Endodermal cell (in vitro differentiated cells): ENCODE measurements at regions not wholly inside any gene's neighbourhood (a gene's known extent, or its start where the extent isn't known, plus 50 kb on each side); places are given as distances from the start of the nearest gene placed in this dataset.

Experiments used
- DNase-seq: peaks from one replicate; pipeline ENCODE4 v3.0.0-alpha.2; 2017
- H3K27ac ChIP-seq: 2 replicates; pipeline ENCODE4 v1.5.1; 2013; ENCODE audit warnings: mild to moderate bottlenecking, low read depth, low read length, moderate library complexity
- H3K27me3 ChIP-seq: 2 replicates; pipeline ENCODE4 v1.6.1; 2013; ENCODE audit warnings: mild to moderate bottlenecking, low read length, moderate library complexity; ENCODE audit not compliant: insufficient read depth, control insufficient read depth, poor library complexity, severe bottlenecking
- H3K36me3 ChIP-seq: 2 replicates; pipeline ENCODE4 v1.7.0; 2013; ENCODE audit warnings: mild to moderate bottlenecking, low read length, moderate library complexity; ENCODE audit not compliant: control insufficient read depth, insufficient read depth
- H3K4me1 ChIP-seq: one replicate; pipeline ENCODE4 v1.7.0; 2013; ENCODE audit warnings: low read length; ENCODE audit not compliant: control insufficient read depth, insufficient read depth
- H3K4me3 ChIP-seq: 2 replicates; pipeline ENCODE4 v1.5.1; 2013; ENCODE audit warnings: mild to moderate bottlenecking, low read length, moderate library complexity
- H3K9ac ChIP-seq: 2 replicates; pipeline ENCODE4 v1.6.1; 2013; ENCODE audit warnings: mild to moderate bottlenecking, low read length, moderate library complexity; ENCODE audit not compliant: poor library complexity, severe bottlenecking; ENCODE audit errors: extremely low read depth
- H3K9me3 ChIP-seq: 2 replicates; pipeline ENCODE4 v1.6.1; 2013; ENCODE audit warnings: mild to moderate bottlenecking, low read length, moderate library complexity; ENCODE audit not compliant: control insufficient read depth
- H3K27ac Mint-ChIP-seq: 2 replicates; pipeline ENCODE4 v1.8.0; 2020; ENCODE audit warnings: mixed read lengths
- H3K27me3 Mint-ChIP-seq: 2 replicates; pipeline ENCODE4 v1.8.0; 2021; ENCODE audit warnings: mild to moderate bottlenecking, mixed read lengths; ENCODE audit not compliant: insufficient read depth
- H3K36me3 Mint-ChIP-seq: 2 replicates; pipeline ENCODE4 v1.8.0; 2020; ENCODE audit warnings: low read depth, mixed read lengths
- H3K4me1 Mint-ChIP-seq: 2 replicates; pipeline ENCODE4 v1.8.0; 2020; ENCODE audit warnings: mixed read lengths
- H3K4me3 Mint-ChIP-seq: 2 replicates; pipeline ENCODE4 v1.8.0; 2020; ENCODE audit warnings: mild to moderate bottlenecking, moderate library complexity, mixed read lengths
- H3K9me3 Mint-ChIP-seq: 2 replicates; pipeline ENCODE4 v1.8.0; 2020; ENCODE audit warnings: mild to moderate bottlenecking, mixed read lengths
- WGBS, 2 experiments: methylation state at CpG; one replicate each; pipeline versions ENCODE4 v1.1.5 to v1.1.7; 2013; ENCODE audit warnings: missing lambda C conversion rate in 2 of 2, mixed read lengths in 1 of 2; ENCODE audit not compliant: insufficient coverage in 1 of 2, insufficient read length in 1 of 2; 5-methylcytosine and 5-hydroxymethylcytosine counted together
- TF ChIP-seq, protein P1 (sequence below): fragments of 200-600 bp; sonication (generic); conservative IDR thresholded peaks from 2 replicates; pipeline ENCODE4 v1.5.0; 2021; ENCODE audit warnings: antibody characterized with exemption, mild to moderate bottlenecking

DNA sequence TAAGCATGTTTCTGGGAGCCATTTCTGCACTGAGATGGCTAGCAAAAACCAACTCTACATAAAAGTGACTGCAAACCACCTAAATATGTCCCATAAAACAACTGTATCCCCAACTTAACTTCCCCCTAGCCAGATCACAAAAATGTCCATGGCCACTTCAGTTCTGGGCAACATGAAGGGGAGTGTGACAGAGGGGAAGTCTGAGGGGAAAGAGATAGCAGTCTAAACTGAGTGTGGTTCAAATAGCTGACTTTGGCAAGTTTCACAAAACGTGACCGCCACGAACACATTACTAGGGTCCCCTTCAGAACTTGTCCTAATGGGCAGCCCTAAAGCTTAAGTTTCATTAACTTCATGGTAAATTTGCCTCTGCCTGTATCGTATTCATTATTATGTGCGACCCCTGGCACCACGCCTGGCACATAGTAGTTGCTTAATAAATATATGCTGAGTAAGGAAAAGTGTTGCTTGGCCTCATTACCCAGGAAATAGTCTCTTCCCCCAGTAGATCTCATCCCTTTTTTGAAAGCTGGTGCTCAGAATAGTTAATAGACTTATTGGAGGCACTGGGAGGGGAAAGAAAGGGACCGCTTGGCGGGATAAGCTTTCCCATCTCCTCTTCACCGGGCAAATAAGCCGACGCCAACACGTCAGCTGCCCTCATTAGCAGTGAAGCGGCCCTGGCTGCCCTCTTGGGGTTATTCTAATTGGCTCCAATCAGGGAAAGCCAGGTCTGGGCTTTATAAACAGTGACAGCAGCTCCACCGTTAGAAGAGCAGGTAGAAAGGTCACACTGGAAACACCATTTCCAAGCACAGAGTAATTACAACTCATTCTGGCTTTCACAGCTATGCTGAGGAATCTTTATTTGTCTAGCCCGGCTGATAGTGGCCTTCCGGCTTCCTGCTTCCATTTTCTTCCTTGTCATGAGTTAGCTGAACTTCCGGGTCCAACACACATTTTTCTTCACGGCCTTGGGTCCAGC is 122.1 kb downstream of the LRIG2 start:
- peaks cover 7% of the 10 kb centered on the region for H3K9me3 Mint-ChIP-seq
- Histone ChIP-seq H3K9ac (no peak overlapping the region), H3K9me3 (no peaks in the 10 kb centered on the region), H3K36me3 (no peaks in the 10 kb centered on the region), H3K27me3 (no peaks in the 10 kb centered on the region), H3K4me1 (peaks cover 5% of the 10 kb centered on the region), H3K4me3 (no peak overlapping the region), H3K27ac (no peak overlapping the region)
- 94 to 98% methylated on average over 13 to 18 of the region's 18 CpGs for WGBS, 2 experiments
- H3K27ac Mint-ChIP-seq, result no peak overlapping the region
- peak; percentile 40 for DNase-seq
- no peaks in the 10 kb centered on the region for H3K36me3 Mint-ChIP-seq
- no peaks in the 10 kb centered on the region for H3K27me3 Mint-ChIP-seq
- no peak overlapping the region for H3K4me3 Mint-ChIP-seq
- TF ChIP-seq, protein P1, sequence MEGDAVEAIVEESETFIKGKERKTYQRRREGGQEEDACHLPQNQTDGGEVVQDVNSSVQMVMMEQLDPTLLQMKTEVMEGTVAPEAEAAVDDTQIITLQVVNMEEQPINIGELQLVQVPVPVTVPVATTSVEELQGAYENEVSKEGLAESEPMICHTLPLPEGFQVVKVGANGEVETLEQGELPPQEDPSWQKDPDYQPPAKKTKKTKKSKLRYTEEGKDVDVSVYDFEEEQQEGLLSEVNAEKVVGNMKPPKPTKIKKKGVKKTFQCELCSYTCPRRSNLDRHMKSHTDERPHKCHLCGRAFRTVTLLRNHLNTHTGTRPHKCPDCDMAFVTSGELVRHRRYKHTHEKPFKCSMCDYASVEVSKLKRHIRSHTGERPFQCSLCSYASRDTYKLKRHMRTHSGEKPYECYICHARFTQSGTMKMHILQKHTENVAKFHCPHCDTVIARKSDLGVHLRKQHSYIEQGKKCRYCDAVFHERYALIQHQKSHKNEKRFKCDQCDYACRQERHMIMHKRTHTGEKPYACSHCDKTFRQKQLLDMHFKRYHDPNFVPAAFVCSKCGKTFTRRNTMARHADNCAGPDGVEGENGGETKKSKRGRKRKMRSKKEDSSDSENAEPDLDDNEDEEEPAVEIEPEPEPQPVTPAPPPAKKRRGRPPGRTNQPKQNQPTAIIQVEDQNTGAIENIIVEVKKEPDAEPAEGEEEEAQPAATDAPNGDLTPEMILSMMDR, result no peak
- H3K4me1 Mint-ChIP-seq, result peaks cover 26% of the 10 kb centered on the region

DNA sequence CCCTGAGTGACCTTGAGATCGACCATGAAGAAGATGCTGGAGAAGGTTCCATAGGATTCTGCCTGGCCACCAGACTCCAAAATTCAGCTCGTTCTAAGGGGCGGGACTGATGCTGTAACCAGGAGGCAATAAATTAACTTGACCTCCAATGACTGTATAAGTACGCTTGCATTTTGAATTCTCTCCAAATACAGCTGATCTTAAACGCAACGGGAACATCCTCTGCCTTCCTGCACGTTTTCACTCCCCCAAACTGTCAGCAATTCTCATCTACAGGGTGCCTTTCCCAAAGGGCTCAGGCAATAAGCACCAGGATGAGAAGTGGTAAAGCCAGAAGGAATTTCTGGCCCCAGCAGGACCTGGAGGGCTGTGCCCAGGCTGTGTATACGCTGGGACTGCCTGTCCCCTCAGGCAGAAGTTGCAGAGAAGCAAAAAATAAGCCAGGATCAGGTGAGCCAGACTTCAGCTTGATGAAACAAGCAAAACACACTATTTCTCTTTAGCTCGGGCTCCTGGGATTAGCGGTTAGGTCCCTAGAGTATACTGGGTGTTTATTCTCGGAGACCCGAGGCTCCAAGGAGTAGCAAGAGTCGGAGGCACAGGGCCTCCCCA is 124.8 kb downstream of the LRIG2 start:
- Mint-ChIP-seq H3K36me3 (no peaks in the 10 kb centered on the region), H3K9me3 (peaks cover 5% of the 10 kb centered on the region), H3K4me3 (no peak overlapping the region), H3K4me1 (peaks cover 36% of the 10 kb centered on the region), H3K27ac (no peak overlapping the region), H3K27me3 (no peaks in the 10 kb centered on the region)
- no peak overlapping the region for H3K27ac ChIP-seq
- 92 to 96% methylated on average over 13 of the region's 13 CpGs for WGBS, 2 experiments
- TF ChIP-seq, protein P1, result no peak
- DNase-seq, result no peak
- peaks cover 5% of the 10 kb centered on the region for H3K4me1 ChIP-seq
- H3K4me3 ChIP-seq, result no peak overlapping the region
- H3K36me3 ChIP-seq, result no peaks in the 10 kb centered on the region
- no peaks in the 10 kb centered on the region for H3K9me3 ChIP-seq
- H3K27me3 ChIP-seq, result no peaks in the 10 kb centered on the region
- no peak overlapping the region for H3K9ac ChIP-seq

DNA sequence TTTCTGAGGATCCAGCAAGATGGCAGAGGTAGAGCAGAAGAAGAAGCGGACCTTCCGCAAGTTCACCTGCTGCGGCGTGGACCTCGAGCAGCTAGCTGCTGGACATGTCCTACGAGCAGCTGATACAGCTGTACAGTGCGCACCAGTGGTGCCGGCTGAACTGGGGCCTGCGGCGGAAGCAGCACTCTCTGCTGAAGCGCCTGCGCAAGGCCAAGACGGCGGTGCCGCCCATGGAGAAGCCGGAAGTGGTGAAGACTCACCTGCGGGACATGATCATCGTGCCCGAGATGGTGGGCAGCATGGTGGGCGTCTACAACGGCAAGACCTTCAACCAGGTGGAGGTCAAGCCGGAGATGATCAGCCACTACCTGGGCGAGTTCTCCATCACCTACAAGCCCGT is 125.8 kb downstream of the LRIG2 start:
- no peak overlapping the region for H3K4me3 ChIP-seq
- DNase-seq, result no peak
- Mint-ChIP-seq H3K4me3 (no peak overlapping the region), H3K36me3 (no peaks in the 10 kb centered on the region), H3K4me1 (peaks cover 36% of the 10 kb centered on the region), H3K27me3 (no peaks in the 10 kb centered on the region), H3K27ac (no peak overlapping the region), H3K9me3 (no peaks in the 10 kb centered on the region)
- no peaks in the 10 kb centered on the region for H3K36me3 ChIP-seq
- WGBS, 2 experiments, result 95 to 96% methylated on average over 20 to 24 of the region's 24 CpGs
- H3K9me3 ChIP-seq, result no peaks in the 10 kb centered on the region
- peaks cover 5% of the 10 kb centered on the region for H3K4me1 ChIP-seq
- no peak overlapping the region for H3K27ac ChIP-seq
- no peak overlapping the region for H3K9ac ChIP-seq
- TF ChIP-seq, protein P1, result no peak
- no peaks in the 10 kb centered on the region for H3K27me3 ChIP-seq
